ENCODE measurements at regions not wholly inside any gene's neighbourhood (a gene's known extent, or its start where the extent isn't known, plus 50 kb on each side); places are given as distances from the start of the nearest gene placed in this dataset.

DNA sequence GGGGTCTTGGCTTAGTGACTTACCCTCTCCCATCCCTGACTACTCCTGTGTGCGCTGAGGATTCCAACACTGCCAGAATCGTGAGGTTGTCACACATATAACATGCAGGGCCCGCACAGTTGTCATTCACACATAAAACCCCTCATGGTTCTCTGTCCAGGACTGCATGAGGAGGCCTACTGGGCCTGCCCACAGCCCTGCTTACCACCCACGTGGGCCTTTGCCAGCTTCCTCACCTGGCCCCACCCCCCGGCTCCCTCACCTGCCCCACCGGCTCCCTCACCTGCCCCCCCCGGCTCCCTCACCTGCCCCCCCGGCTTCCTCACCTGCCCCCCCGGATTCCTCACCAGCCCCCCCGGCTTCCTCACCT lies 197.2 kb downstream of the TEX29 start:
- DNase-seq, result no peak

GRCh38 chr13:111518161-111518792 lies 197.8 kb downstream of the TEX29 start:
- no peak for DNase-seq

DNA sequence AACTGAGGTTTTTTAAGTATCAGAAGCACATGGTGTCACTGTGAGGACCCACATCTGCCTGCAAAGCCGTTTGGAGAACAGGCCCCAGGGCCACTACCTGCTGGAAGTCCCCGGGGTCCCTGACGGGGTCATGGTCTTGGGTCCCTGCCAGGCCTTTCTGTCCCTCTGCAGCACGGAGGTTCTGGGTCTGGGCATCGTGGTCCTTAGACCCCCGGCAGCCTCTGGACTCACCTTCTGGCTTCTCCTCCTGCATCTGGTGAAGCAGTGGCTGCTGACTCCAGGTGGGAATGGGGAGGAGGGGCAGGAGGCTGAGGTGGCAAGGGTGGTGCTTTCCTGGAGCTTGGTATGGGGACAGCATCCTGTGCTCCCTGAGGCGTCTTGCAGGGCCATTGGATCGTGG lies 198.6 kb downstream of the TEX29 start:
- no peak for DNase-seq

DNA sequence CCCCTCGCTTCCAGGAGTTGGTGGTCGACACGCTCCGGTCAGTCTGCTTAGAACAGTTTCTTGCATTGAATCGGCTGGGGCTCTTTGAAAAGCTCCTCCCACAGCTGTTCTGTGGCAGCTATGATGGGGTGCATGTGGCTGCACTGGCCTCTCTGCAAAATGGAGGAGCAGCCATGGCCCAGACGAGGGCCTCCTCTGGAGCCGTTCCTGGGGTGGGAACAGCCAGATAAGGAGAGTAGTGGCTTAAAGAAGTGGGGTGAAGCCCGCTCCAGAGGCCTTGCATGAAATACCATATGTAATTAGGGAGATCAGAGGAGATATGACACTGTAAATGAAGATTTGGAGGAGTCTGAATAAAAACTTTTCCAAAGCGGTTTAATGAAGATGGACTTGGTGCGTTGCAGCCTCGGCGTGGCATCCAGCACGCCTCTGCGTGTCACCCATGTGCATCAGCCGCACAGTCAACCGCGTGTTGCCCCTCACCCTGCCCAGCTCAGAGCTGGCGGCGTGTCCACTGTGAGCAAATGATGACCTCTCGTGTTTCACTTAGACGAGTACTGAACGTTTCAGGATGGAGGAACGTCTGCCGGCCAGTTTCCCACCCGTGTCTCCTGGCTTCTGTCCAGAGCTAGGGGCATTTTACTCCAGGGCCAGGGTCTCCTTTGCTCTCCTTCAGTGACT lies 199.2 kb downstream of the TEX29 start:
- DNase-seq, result no peak

- DNase-seq, result no peak
Measured at GRCh38 chr13:111521030-111521429, 200.6 kb downstream of the TEX29 start.

- DNase-seq, result no peak
Measured at GRCh38 chr13:111521691-111522229, 201.3 kb downstream of the TEX29 start.

DNA sequence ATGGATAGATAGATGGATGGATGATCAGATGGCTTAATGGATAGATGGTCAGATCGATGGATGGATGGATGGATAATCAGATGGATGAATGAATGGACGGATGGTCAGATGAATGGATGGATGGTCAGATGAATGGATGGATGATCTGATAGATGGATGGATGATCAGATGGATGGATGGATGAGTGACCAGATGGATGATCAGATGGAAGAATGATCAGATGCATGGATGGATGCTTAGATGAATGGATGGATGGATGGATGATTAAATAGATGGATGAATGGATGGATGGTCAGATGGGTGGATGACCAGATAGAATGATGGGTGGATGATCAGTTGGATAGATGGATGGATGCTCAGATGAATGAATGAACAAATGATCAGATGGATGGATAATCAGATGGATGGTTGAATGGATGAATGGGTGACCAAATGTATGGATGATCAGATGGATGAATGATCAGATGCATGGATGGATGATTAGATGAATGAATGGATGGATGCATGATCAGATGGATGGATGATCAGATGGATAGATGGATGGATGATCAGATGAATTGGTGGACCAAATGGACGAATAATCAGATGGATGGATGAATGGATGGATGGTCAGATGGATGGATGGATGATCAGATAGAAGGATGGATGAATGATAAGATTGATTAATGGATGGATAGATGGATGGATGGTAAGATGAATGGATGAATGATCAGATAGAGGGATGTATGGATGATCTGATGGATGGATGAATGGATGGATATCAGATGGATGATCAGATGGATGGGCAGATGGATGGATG lies 205.1 kb downstream of the TEX29 start:
- no peak for DNase-seq

DNA sequence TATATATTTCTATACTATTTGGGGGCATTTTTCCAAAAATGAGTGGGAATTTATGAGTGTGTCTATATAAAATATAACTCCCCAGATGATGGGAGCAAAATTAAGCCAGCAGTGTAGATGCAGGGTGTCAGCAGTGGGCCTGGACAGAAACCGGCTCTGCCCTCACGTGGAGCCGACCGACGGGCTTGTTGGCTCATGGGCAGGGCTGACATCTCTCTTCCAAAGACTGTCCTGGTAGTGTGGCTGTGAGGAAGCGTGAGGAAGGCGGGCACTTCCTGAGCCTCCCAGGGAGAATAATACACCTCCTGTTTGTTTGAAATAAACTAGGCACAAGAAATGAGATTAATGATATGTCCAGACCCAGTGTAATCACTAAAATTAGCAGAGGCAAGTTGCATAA lies 206.5 kb downstream of the TEX29 start:
- DNase-seq, result no peak

DNA sequence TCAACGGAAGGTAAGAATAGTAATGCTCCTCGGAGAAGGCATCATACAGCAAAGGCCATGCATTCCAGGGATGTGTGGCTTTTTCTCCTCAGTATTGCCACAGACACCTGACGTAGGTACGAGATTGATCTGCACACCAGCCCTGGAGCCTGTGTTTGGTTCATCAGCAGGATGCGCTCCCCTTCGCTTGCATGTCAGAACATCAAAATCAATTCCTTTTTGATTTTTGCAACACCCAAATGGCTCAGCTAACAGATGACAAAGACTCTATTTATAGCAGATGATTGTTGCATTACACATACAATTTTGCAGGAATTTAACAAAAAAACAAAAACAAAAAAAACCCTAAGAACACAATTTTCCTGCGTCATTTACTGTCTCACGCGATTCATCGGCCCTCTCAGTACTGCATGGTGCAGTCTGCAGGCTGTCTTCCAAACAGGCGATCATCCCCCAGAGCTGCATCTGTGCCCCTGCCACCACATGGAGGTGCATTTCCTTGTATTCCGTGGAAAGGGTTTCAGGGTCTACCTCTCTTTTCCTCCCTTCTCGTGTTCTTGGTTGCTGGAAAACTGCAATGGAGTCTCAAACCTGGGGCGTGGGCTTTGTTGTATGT lies 207.3 kb downstream of the TEX29 start:
- no peak for DNase-seq

DNA sequence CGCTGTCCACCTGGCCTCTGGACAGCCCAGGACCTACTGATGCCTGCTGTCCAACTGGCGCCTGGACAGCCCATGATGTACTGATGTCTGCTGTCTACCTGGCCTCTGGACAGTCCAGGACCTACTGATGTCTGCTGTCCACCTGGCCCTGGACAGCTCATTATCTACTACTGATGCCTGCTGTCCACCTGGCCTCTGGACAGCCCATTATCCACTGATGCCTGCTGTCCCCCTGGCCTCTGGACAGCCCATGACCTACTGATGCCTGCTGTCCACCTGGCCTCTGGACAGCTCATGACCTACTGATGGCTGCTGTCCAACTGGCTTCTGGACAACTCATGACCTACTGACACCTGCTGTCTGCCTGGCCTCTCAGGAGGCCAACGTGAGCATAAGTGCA lies 208.1 kb downstream of the TEX29 start:
- DNase-seq, result no peak

DNA sequence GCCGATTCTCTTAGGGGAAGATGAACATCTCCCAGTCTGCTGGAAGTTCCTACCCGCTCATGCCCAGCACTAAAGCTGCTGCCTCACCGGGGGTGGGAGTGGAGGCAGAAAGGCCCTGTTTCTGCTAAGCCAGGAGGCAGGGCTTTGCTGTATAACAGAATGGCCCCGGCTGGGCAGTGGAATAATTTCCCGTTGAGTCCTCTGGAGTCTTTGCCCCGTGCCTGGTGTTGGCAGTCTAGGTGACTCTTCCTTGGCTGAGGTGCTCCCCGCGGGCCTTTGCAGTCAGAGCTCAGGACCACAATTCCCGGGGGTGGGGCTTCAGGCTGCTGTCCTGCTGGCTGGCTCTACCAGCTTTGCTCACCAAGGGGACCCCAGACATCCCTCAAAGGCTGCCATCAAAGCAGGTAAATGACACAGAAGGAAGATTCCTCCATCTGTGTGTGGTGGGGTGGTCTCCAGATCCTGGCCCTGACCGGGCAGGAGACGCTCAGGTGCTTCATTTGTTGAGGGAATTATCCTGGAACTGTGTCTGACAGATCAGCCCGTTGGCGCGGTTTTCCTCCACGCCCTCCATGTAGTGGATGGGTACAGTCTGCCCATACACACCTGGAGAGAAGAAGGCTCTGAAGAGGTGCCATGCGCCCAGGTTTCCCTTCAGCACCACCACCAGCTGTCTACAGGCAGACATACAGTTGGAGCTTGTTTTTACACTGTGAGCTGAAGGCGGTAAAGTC lies 209.9 kb downstream of the TEX29 start:
- DNase-seq, result no peak

DNA sequence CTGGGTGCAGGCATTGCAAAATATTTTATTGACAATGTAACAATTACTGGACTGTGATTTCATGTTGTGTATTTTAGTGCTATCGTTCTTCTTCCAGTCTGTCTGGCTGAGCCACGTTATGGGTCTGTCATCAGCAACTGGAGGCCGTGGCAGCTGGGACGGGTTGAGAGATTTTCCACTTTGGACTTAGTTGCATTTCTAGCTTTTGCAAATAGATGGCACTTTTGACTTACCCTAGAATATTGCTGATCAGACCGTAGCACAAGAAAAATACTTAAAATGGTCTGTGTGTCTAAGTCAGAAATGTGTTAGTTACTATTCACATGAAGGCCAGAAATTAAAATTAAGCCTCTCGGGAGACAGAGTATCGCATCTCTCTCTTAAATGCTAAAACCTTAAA lies 211.1 kb downstream of the TEX29 start:
- peak; percentile 33 for DNase-seq

DNA sequence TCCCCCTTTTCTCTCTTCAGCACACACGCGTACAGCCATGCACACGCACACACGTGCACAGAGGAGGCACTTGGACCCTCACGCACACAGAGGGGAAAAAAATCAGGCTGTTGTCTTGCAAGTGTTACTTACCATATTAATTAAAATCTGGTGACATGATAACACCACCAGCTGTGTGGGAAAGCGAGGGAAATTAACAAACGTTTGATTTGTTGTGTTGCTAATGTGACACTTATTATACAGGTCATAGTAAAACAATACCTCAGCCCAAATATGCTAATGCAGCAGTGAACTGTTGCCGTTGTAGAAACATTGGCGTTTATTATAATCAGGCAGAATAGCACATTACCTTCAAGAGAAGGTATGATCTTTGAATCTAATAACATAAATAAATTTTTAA lies 211.7 kb downstream of the TEX29 start:
- no peak for DNase-seq

GRCh38 chr13:111533900-111534683 lies 213.7 kb downstream of the TEX29 start:
- DNase-seq, result no peak

DNA sequence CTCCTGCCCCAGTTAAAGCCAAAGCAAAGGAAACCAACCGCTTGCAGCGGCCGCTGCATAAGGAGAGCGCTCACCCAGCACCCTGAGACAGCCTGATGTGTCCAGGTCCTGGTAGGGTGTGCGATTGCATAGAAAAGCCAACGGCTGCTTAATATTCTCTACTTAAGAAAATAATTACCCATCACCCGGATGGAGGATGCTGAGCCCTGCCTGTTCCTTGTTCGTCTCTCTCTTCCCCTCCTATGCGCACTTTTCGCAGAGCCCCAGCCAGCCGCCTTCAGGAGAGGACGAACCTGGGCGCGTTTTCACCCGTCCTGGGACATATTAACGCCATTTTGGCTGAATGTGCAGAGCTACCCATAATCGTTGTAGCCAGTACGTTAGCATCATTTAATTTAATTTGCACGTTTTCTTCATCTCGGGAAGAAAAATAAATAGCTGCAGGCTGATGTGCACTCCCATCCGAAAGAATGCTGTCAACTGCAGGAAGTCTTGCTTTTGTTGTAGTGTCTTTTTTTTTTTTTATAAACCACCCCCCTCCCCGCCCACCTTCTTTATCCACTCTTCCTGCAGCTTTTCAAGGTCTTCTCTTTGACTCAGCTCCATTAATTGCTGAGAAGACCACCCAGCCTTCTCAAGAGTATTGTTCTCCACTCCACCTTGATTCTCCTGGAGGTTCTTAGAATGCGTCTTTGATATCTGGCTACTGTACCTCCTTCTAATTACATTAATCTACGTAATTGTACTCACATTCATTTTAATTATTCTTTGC lies 214.5 kb downstream of the TEX29 start:
- DNase-seq, result no peak

GRCh38 chr13:111535523-111535811 lies 215.0 kb downstream of the TEX29 start:
- no peak for DNase-seq

- DNase-seq, result no peak
Measured at GRCh38 chr13:111536075-111536642, 215.7 kb downstream of the TEX29 start.

DNA sequence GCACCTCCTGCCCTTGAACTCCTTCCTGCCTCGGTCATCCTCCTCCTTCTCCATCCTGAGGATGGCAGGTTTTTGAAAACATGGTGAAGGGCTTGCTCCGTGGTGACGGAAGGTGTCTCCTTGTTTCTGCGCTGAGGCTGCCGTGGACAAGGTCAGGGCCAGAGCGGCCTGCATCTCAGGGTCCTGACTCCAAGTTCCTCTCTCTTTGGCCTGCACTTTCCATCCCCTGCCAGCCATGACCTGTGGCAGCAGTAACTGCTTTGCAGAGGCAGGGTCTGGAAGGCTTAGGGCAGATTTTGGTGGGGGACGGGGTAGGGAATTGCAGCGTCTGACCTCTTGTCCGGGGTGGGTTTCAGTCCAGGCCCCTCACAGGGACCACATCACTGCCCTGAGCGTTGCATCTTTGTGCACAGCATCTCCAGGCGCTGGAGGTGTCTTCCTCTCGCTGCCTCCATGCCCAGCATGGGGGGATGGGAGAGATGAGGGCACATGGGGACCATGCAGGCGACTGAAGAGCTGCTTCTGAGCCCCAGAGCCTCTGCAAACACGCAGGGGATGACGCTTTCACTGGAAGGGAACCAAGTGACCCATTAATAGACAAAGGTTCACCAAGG lies 216.8 kb downstream of the TEX29 start:
- DNase-seq, result no peak

DNA sequence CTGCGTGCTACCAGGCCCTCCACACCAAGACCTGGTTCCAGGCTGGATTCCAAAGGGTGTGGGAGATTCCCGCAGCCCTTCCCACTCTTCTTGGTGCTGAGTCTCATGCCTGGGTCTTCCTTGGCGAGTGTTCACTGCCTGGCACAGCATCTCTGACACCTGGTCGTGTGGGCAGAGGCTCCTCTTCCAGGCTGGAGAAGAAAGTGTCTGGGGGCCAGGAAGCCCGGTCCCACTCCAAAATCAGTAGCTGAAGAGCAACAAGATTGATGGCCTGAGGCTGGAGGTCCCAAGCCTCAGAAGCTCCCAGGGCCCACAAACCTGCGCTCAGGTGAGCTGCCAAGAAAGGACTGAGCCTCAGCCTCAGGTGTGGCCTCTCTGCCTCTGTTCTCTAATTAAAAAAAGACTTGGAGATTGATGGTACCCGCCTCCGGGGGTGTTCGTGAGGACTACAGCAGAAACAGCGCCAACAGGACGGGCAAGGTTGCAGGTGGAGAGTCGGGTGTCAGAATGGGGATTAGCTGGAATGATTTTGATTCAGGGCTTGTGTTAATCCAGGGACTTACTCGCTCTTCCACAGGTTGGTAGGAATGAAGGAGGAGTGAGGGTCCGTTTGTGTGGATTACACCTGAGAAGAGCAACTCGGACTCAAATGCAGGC lies 217.5 kb downstream of the TEX29 start:
- DNase-seq, result no peak

GRCh38 chr13:111539252-111539651 lies 218.8 kb downstream of the TEX29 start:
- no peak for DNase-seq
